ENCODE measurements at regions not wholly inside any gene's neighbourhood (a gene's known extent, or its start where the extent isn't known, plus 50 kb on each side); places are given as distances from the start of the nearest gene placed in this dataset.

GRCh38 chr2:235312571-235312970 is 181.3 kb upstream of the AGAP1 start:
- no peak for DNase-seq

- DNase-seq, result no peak
Observed at GRCh38 chr2:235314371-235314930, 179.4 kb upstream of the AGAP1 start.

GRCh38 chr2:235319095-235319494 is 174.7 kb upstream of the AGAP1 start:
- no peak for DNase-seq

GRCh38 chr2:235320326-235320725 is 173.5 kb upstream of the AGAP1 start:
- no peak for DNase-seq

DNA sequence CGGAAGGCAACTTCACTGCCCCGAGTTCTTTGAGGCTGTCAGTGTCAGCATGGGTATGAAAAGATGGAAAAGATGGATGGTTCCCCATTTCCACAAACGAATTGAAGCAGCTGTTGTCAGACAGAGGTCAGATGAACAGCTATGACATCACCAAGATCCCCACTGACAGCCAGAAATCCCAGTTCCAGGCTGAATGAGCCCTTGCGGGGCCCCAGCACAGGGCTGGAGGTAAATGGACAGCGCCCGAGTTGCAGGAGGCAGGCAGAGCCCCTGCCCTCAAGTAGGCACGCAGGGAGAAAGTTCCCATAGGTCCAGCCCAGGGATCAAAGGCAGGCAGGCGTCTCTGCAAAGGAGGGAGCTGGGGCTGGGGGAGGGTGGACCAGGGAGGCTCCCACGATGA is 169.5 kb upstream of the AGAP1 start:
- no peak for DNase-seq

DNA sequence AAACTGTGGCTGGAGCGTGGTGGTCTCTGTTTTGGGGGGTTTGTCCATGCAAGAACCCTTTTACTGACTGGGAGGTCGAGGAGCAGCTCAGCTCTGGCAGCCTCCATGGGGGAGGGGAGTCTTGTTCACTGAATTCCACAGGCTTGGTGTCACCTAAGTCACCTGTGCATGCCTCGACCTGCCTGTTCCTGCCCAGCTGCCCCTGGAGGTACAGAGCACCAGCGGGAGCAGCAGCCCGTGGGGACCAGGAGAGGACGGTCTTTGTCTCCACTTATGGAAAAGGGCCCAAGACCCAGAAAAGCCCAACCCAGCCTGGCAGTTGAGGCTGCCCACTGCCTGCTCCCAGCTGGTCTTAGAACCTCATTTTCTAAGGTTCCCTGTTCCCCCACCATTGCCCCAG is 168.7 kb upstream of the AGAP1 start:
- DNase-seq, result no peak

- DNase-seq, result no peak
Observed at GRCh38 chr2:235328991-235329390, 164.9 kb upstream of the AGAP1 start.

DNA sequence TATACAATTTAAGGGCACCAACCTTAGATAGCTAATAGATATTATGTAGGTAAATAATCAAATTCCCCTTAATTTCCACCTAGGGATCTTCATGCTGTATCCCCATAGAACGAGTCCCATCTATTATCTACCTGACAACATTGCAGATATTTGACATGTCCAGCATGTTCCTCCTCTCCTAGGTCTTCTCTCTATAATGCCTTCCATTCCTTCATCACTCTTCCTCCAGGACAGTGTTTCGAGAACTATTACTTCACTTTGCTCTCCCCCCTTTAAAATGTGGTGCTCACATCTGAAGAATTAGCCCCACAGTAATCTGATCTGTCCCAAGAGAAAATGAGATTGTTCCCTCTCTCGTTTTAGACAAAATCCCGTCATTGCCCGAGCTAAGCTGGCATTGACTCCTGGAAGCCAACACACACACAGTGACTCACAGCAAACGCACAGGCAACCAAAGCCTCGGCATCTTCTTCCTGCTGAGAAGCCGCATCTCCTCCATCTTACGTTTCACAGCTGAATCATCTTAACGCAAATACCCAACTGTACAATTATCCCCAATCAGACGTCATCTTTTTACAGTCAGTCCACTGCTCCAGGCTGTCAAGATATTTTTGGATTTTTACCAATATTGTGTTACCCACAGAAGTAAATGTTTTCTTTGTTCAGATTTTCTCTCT is 162.9 kb upstream of the AGAP1 start:
- no peak for DNase-seq

- DNase-seq, result no peak
Observed at GRCh38 chr2:235332240-235332890, 161.5 kb upstream of the AGAP1 start.

- no peak for DNase-seq
Observed at GRCh38 chr2:235333076-235333475, 160.8 kb upstream of the AGAP1 start.

- DNase-seq, result no peak
Observed at GRCh38 chr2:235334179-235334578, 159.7 kb upstream of the AGAP1 start.

DNA sequence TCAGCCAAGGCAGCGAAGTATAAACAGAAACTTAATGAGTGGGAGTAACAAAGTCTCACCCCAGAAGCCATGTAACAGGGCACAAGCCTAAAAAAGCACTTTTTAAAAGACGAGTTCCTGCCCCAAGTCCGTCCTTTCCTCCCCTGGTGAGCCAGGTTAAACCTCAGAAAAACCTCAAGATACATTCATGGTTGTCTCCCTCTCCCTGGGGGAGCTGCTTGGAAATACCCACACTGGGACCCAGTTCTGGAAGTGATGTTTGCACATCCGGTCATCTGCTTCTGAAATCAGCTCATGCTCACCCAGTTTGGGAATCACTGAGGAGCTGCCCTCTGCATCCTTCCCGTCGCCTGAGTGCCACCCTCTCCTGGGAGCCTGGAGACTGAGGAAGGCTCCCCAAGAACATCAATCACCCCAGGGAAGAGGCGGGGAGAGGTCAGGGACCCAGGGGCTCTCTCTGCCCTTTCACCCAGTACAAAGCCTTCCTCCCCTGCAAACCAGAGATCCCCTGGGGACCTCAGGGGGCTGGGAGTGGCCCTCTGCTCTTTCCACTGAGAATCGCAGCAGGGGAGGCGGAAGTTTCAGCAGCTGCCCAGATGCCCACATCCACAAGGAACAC is 150.6 kb upstream of the AGAP1 start:
- DNase-seq, result no peak

GRCh38 chr2:235343869-235344268 is 150.0 kb upstream of the AGAP1 start:
- DNase-seq, result no peak

GRCh38 chr2:235345745-235346144 is 148.1 kb upstream of the AGAP1 start:
- DNase-seq, result no peak

GRCh38 chr2:235347691-235348090 is 146.2 kb upstream of the AGAP1 start:
- no peak for DNase-seq

DNA sequence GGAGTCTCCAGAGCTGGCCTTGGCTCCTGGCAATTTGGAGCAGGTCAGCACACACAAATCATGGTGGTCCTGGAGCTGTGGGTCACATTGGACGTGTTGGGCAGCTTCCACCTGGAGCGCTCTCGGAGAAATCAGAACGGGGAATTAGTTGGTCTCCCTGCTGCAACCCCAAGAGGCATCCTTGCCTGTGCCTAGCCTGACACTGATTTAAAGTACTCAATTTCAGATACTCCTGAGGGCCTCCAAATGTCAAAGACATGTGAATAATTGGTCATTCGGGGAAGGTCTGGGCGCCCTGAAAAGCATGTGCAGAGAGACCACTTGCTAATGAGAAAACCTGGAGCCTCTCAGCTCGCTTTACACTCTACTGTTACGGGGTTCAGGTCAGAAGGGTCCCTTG is 145.5 kb upstream of the AGAP1 start:
- no peak for DNase-seq

DNA sequence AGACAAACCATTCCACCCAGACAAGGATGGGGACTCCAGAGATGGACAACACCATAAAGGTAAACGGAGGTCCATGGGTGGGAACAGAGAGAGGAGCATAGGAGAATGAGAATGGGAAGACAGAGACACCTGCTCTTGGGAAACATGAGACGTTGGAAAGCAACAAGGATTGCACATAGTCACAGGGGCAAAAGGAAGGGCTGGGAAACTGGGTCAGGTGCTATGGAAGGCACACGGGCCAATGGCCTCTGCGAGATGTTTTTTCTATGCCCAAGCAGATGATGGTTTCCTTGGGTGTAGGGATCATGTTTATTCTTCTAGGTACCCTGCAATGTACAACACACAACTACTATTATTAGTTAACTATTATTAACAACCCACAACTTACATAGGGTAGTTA is 143.6 kb upstream of the AGAP1 start:
- no peak for DNase-seq

DNA sequence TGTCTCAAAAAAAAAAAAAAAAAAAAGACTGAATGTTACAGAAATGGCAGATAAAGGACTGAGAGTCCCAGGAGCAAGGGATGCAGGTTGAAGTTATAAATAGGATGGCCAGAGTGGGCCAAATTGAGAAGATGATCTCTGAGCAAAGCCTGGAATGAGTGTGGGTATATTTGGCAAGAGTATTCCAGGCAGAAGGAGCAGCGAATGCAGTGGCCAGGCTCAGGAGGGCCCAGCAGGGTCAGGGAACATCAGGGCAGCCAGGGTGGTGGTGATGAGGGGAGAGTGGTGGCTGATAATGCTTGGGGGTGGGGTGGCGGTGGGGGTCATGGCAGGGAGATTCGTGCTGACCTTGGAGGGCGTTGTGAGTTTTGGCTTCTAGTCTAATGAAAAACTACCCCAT is 141.3 kb upstream of the AGAP1 start:
- no peak for DNase-seq

- no peak for DNase-seq
Observed at GRCh38 chr2:235357881-235358280, 136.0 kb upstream of the AGAP1 start.

GRCh38 chr2:235358981-235359471 is 134.8 kb upstream of the AGAP1 start:
- DNase-seq, result no peak

DNA sequence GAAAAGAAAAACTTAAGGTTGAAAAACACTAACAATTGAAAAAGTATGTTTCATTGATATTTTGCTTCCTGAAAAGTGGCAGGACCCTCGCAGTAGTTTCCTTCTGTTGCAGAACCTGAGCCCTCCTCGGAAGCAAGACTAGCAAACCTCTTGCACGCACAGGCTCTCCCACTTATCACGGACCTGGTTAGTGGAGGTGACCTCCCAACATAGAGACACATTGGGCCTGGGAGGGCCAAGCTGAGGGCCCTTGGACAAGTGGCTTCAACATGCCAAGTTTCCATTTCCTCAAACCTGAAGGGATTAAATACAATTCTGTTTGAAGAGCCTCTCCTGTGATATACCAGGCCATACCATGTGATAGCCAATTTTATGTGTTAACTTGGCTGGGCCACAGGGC is 133.4 kb upstream of the AGAP1 start:
- DNase-seq, result no peak

GRCh38 chr2:235365743-235366142 is 128.1 kb upstream of the AGAP1 start:
- DNase-seq, result no peak

GRCh38 chr2:235366390-235366789 is 127.5 kb upstream of the AGAP1 start:
- no peak for DNase-seq

DNA sequence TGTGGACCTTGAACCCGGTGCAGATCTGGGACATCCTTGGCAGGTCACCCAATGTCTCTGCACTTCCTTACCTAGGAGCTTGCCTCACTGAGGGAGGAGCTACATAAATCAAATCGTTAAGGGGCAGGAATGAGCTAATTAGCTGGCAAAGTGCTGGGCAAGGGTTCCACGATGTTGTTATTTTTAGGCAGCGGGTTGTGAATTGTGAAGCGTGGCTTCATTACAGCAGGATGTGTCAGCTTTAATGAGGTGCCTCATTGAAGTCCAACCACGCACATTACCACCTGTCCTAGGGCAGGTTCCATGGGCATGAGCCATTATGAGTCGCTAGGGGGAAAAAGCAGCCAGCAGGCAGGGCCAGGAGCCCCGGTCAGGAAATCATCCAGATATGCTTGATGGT is 127.0 kb upstream of the AGAP1 start:
- DNase-seq, result no peak
